A673 (cell line): ENCODE measurements at regions not wholly inside any gene's neighbourhood (a gene's known extent, or its start where the extent isn't known, plus 50 kb on each side); places are given as distances from the start of the nearest gene placed in this dataset.

Experiments used
- BruUV-seq: library from RNA; stranded (reverse); fragments of 400-500 nt; replicated peaks from 2 replicates; lab custom pipeline; 2021; lab: Mats Ljungman, UMichigan
- CTCF ChIA-PET: fragments of 300-600 bp; sonication (Branson Sonifier 250); formaldehyde crosslinking; loops from one replicate; lab custom pipeline; 2022; ENCODE audit warnings: antibody characterized with exemption; lab: Charles Lee
- POLR2A ChIA-PET: fragments of 300-600 bp; sonication (Branson Sonifier 250); formaldehyde crosslinking; loops from one replicate; lab custom pipeline; 2022; ENCODE audit warnings: antibody characterized with exemption; ENCODE audit not compliant: low non-redundant PET; lab: Charles Lee
- DNase-seq: peaks from one replicate; pipeline ENCODE4 v3.0.0-alpha.2; 2015; ENCODE audit warnings: low spot score
- H3K27ac ChIP-seq: fragments of 200-600 bp; sonication (generic); 2 replicates; pipeline ENCODE4 v1.5.1; 2016; ENCODE audit warnings: mixed run types, low read depth, mild to moderate bottlenecking, mixed read lengths, antibody characterized with exemption, low read length; ENCODE audit not compliant: poor library complexity, severe bottlenecking
- H3K27me3 ChIP-seq: fragments of 200-600 bp; sonication (generic); replicated peaks from 2 replicates; pipeline ENCODE4 v1.6.1; 2017; ENCODE audit warnings: mixed run types, low read depth, mild to moderate bottlenecking, mixed read lengths, antibody characterized with exemption, low read length; ENCODE audit not compliant: insufficient read depth, poor library complexity
- H3K36me3 ChIP-seq: fragments of 200-600 bp; sonication (generic); 2 replicates; pipeline ENCODE4 v1.6.1; 2016; ENCODE audit warnings: mixed run types, mild to moderate bottlenecking, mixed read lengths, antibody characterized with exemption, low read length; ENCODE audit not compliant: insufficient read depth, poor library complexity, severe bottlenecking
- H3K4me1 ChIP-seq: fragments of 200-600 bp; sonication (generic); 2 replicates; pipeline ENCODE4 v1.6.1; 2017; ENCODE audit warnings: mixed run types, mild to moderate bottlenecking, mixed read lengths, antibody characterized with exemption, low read length; ENCODE audit not compliant: insufficient read depth, poor library complexity, severe bottlenecking
- H3K4me3 ChIP-seq: fragments of 200-600 bp; sonication (generic); 2 replicates; pipeline ENCODE4 v1.5.1; 2016; ENCODE audit warnings: low read depth, mixed run types, mild to moderate bottlenecking, mixed read lengths, low read length; ENCODE audit not compliant: poor library complexity, severe bottlenecking
- H3K9me3 ChIP-seq: fragments of 200-600 bp; sonication (generic); 2 replicates; pipeline ENCODE4 v1.6.1; 2016; ENCODE audit warnings: mixed run types, low read depth, mild to moderate bottlenecking, mixed read lengths, antibody characterized with exemption, low read length; ENCODE audit not compliant: poor library complexity, severe bottlenecking
- EZH2 ChIP-seq: fragments of 200-600 bp; sonication (generic); IDR thresholded peaks from 2 replicates; pipeline ENCODE4 v1.6.1; 2017; ENCODE audit warnings: borderline replicate concordance, low read depth, mild to moderate bottlenecking, mixed read lengths, antibody characterized with exemption, low read length; ENCODE audit not compliant: poor library complexity, severe bottlenecking
- intact Hi-C: fragments of 100-400 bp; cut with micrococcal nuclease; formaldehyde crosslinking; loops from one replicate; pipeline ENCODE4 v1.10.0; 2022; ENCODE audit not compliant: unreplicated experiment
- TF ChIP-seq, protein P1 (sequence below): fragments of 300-800, 200-600 bp; sonication (generic); conservative IDR thresholded peaks from 2 replicates; pipeline ENCODE4 v1.5.1; 2017; ENCODE audit warnings: low read depth, mild to moderate bottlenecking, antibody characterized with exemption, low read length, moderate library complexity, mixed read lengths

- Histone ChIP-seq H3K4me3 (no peak overlapping the region), H3K27me3 (no peaks in the 10 kb centered on the region), H3K27ac (no peak overlapping the region), H3K9me3 (peaks cover 20% of the 10 kb centered on the region), H3K4me1 (no peaks in the 10 kb centered on the region), H3K36me3 (no peaks in the 10 kb centered on the region)
- intact Hi-C loops = no loop called here
- ChIA-PET POLR2A (no interaction called here), CTCF (no interaction called here)
- TF ChIP-seq, protein P1, sequence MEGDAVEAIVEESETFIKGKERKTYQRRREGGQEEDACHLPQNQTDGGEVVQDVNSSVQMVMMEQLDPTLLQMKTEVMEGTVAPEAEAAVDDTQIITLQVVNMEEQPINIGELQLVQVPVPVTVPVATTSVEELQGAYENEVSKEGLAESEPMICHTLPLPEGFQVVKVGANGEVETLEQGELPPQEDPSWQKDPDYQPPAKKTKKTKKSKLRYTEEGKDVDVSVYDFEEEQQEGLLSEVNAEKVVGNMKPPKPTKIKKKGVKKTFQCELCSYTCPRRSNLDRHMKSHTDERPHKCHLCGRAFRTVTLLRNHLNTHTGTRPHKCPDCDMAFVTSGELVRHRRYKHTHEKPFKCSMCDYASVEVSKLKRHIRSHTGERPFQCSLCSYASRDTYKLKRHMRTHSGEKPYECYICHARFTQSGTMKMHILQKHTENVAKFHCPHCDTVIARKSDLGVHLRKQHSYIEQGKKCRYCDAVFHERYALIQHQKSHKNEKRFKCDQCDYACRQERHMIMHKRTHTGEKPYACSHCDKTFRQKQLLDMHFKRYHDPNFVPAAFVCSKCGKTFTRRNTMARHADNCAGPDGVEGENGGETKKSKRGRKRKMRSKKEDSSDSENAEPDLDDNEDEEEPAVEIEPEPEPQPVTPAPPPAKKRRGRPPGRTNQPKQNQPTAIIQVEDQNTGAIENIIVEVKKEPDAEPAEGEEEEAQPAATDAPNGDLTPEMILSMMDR = no peak
- no peak for TF ChIP-seq EZH2
- BruUV-seq = no TSS peak
- no peak for DNase-seq
Observed at GRCh38 chr5:12876541-12877298, 972.5 kb upstream of the CTNND2 start.

DNA sequence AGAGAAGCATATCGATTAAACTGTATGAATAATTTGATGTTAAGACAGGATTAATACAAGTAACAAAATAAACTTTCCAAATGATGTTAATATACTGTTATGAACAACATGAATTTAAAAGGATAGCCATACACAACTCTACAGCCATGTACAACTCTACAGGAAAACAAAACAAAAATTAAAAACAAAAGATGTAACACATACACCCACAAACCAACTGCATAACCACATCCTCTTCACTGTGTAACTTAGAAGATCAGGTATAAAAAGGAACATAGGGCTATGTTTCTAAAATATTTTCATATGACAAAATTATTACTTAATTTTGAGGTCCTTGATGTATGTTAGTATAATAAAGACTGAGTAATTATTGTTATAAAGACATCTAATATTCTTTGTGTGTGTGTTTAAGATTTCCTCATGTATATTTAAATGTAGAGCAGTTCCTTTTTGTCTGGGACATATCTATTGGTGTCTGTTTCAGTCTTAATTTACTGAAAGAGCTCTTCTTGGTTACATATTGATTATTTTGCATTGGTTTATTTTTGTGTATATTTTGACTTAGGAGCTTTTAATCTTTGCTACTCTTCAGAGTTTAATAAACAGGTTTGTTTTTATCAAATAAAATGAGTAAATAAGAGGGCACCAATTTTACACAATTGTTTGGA lies 966.8 kb upstream of the CTNND2 start:
- no peak overlapping the region for H3K27ac ChIP-seq
- peaks cover 41% of the 10 kb centered on the region for H3K9me3 ChIP-seq
- no TSS peak for BruUV-seq
- H3K4me1 ChIP-seq = no peaks in the 10 kb centered on the region
- no peak overlapping the region for H3K4me3 ChIP-seq
- no peaks in the 10 kb centered on the region for H3K36me3 ChIP-seq
- intact Hi-C loops = no loop called here
- CTCF ChIA-PET = no interaction called here
- POLR2A ChIA-PET = no interaction called here
- TF ChIP-seq, protein P1 = no peak
- no peak for TF ChIP-seq EZH2
- no peak for DNase-seq
- H3K27me3 ChIP-seq = no peaks in the 10 kb centered on the region

DNA sequence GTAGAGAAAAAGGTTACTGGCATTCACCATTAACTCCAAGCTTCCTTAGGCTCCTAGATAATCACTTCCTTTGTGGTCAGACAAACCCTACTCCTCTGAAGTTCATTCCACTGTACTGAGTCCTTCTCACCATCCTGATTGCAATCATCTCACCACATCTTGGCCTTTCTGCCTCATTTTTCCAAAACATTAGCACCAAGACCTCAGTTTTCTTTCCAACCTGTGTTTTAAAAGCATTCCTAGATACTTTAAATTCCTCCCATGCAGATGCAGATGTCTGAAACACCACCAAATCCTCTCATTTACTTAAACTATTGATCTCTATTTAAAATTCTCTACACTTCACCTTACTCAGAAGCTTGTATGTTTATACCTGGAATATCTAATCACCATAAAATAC lies 961.3 kb upstream of the CTNND2 start:
- ChIA-PET POLR2A (interaction anchor here (0.6 kb wide), 1 partner anchor 1071 kb away, joined by 4 read pairs; no protein-coding TSS in a partner anchor), CTCF (no interaction called here)
- H3K9me3 ChIP-seq = peaks cover 48% of the 10 kb centered on the region
- H3K36me3 ChIP-seq = no peaks in the 10 kb centered on the region
- no peak overlapping the region for H3K27ac ChIP-seq
- intact Hi-C loops = no loop called here
- H3K4me1 ChIP-seq = no peaks in the 10 kb centered on the region
- no peak for DNase-seq
- no TSS peak for BruUV-seq
- no peak for TF ChIP-seq EZH2
- TF ChIP-seq, protein P1 = no peak
- H3K4me3 ChIP-seq = no peak overlapping the region
- no peaks in the 10 kb centered on the region for H3K27me3 ChIP-seq
